ENCODE measurements at regions not wholly inside any gene's neighbourhood (a gene's known extent, or its start where the extent isn't known, plus 50 kb on each side); places are given as distances from the start of the nearest gene placed in this dataset.
"Not testable (repeated sequence)": the region's sequence is repeated elsewhere in the genome, so short reads cannot be mapped to it uniquely, and the experiment has no call there.

- Histone ChIP-seq H3K27me3 (no peaks in the 10 kb centered on the region), H3K4me3 (no peak overlapping the region), H3K9me3 (replicated peaks) (no peaks in the 10 kb centered on the region), H3K4me1 (no peaks in the 10 kb centered on the region), H3K27ac (no peak overlapping the region), H3K36me3 (no peaks in the 10 kb centered on the region)
- DNase-seq = no peak
Observed at GRCh38 chr14:24701062-24701461, 67.1 kb upstream of the GZMB start.

- DNase-seq = no peak
- H3K4me3 ChIP-seq = no peak overlapping the region
- no peaks in the 10 kb centered on the region for H3K4me1 ChIP-seq
- H3K27ac ChIP-seq = no peak overlapping the region
- no peaks in the 10 kb centered on the region for H3K27me3 ChIP-seq
- no peaks in the 10 kb centered on the region for H3K9me3 ChIP-seq (replicated peaks)
- H3K36me3 ChIP-seq = no peaks in the 10 kb centered on the region
Observed at GRCh38 chr14:24700511-24700910, 66.5 kb upstream of the GZMB start.

- DNase-seq = no peak
- no peaks in the 10 kb centered on the region for H3K27me3 ChIP-seq
- H3K27ac ChIP-seq = no peak overlapping the region
- H3K4me3 ChIP-seq = no peak overlapping the region
- H3K36me3 ChIP-seq = no peaks in the 10 kb centered on the region
- no peaks in the 10 kb centered on the region for H3K9me3 ChIP-seq (replicated peaks)
- no peaks in the 10 kb centered on the region for H3K4me1 ChIP-seq
Observed at GRCh38 chr14:24699052-24699451, 65.1 kb upstream of the GZMB start.

GRCh38 chr14:24696280-24696920 is 62.4 kb upstream of the GZMB start:
- not testable (repeated sequence) for DNase-seq; H3K9me3 ChIP-seq (replicated peaks); H3K4me1 ChIP-seq; H3K36me3 ChIP-seq; H3K4me3 ChIP-seq; H3K27ac ChIP-seq; H3K27me3 ChIP-seq

GRCh38 chr14:24695265-24696241 is 61.6 kb upstream of the GZMB start:
- Histone ChIP-seq H3K9me3 (replicated peaks) (no peaks in the 10 kb centered on the region), H3K36me3 (no peaks in the 10 kb centered on the region), H3K4me3 (no peak overlapping the region), H3K27me3 (no peaks in the 10 kb centered on the region; the same call in 1 of the 2 replicates), H3K27ac (no peak overlapping the region), H3K4me1 (no peaks in the 10 kb centered on the region)
- no peak for DNase-seq

- Histone ChIP-seq H3K4me3 (no peak overlapping the region), H3K27ac (no peak overlapping the region)
Observed at GRCh38 chr14:24694680-24695079, 60.7 kb upstream of the GZMB start.

GRCh38 chr14:24693983-24694382 is 60.0 kb upstream of the GZMB start:
- Histone ChIP-seq H3K9me3 (replicated peaks) (no peaks in the 10 kb centered on the region), H3K4me3 (no peak overlapping the region), H3K4me1 (no peaks in the 10 kb centered on the region), H3K27ac (no peak overlapping the region), H3K36me3 (no peaks in the 10 kb centered on the region), H3K27me3 (no peaks in the 10 kb centered on the region; the same call in 1 of the 2 replicates)
- no peak for DNase-seq

More at GRCh38 chr14:24694680-24695079, 60.7 kb upstream of the GZMB start:
- H3K36me3 ChIP-seq = no peaks in the 10 kb centered on the region
- no peaks in the 10 kb centered on the region for H3K4me1 ChIP-seq
- no peaks in the 10 kb centered on the region; the same call in 1 of the 2 replicates for H3K27me3 ChIP-seq
- no peaks in the 10 kb centered on the region for H3K9me3 ChIP-seq (replicated peaks)
- no peak for DNase-seq

- Histone ChIP-seq H3K4me1 (no peaks in the 10 kb centered on the region), H3K36me3 (no peaks in the 10 kb centered on the region), H3K27ac (no peak overlapping the region), H3K4me3 (no peak overlapping the region), H3K27me3 (no peaks in the 10 kb centered on the region; the same call in 1 of the 2 replicates), H3K9me3 (replicated peaks) (no peaks in the 10 kb centered on the region)
- DNase-seq = no peak
Observed at GRCh38 chr14:24693353-24693737, 59.4 kb upstream of the GZMB start.

- H3K4me1 ChIP-seq = no peaks in the 10 kb centered on the region
- H3K27ac ChIP-seq = no peak overlapping the region
- no peaks in the 10 kb centered on the region; the same call in 1 of the 2 replicates for H3K27me3 ChIP-seq
- no peaks in the 10 kb centered on the region for H3K9me3 ChIP-seq (replicated peaks)
- no peak overlapping the region for H3K4me3 ChIP-seq
- no peaks in the 10 kb centered on the region for H3K36me3 ChIP-seq
- DNase-seq = no peak
Observed at GRCh38 chr14:24692382-24693352, 58.7 kb upstream of the GZMB start.

- no peaks in the 10 kb centered on the region for H3K9me3 ChIP-seq (replicated peaks)
- no peaks in the 10 kb centered on the region for H3K4me1 ChIP-seq
- no peak overlapping the region for H3K4me3 ChIP-seq
- no peaks in the 10 kb centered on the region for H3K36me3 ChIP-seq
- H3K27ac ChIP-seq = no peak overlapping the region
- peak in 1 of 2 experiments; percentile 10 for DNase-seq
- no peaks in the 10 kb centered on the region; the same call in 1 of the 2 replicates for H3K27me3 ChIP-seq
Observed at GRCh38 chr14:24690492-24690891, 56.5 kb upstream of the GZMB start.

GRCh38 chr14:24688030-24688658 is 54.2 kb upstream of the GZMB start:
- no peak overlapping the region for H3K4me3 ChIP-seq
- no peaks in the 10 kb centered on the region for H3K9me3 ChIP-seq (replicated peaks)
- no peak for DNase-seq
- no peak overlapping the region for H3K27ac ChIP-seq
- H3K36me3 ChIP-seq = no peaks in the 10 kb centered on the region
- no peaks in the 10 kb centered on the region; the same call in 1 of the 2 replicates for H3K27me3 ChIP-seq
- no peaks in the 10 kb centered on the region for H3K4me1 ChIP-seq

All from SJCRH30 (cell line).